MM.1S (cell line): ENCODE measurements at regions not wholly inside any gene's neighbourhood (a gene's known extent, or its start where the extent isn't known, plus 50 kb on each side); places are given as distances from the start of the nearest gene placed in this dataset.
A peak's percentile ranks its signal among the peaks of the same experiment; 100 is the strongest.

Experiments
- CTCF ChIP-seq: fragments of 300-600 bp; sonication (generic); IDR thresholded peaks from 2 replicates; pipeline ENCODE4 v1.5.1; 2016; ENCODE audit warnings: antibody characterized with exemption, low read length, mixed read lengths
- EZH2 ChIP-seq: fragments of 300-600 bp; sonication (generic); optimal IDR thresholded peaks from 2 replicates; pipeline ENCODE3; 2017; ENCODE audit warnings: low read depth, mild to moderate bottlenecking, antibody characterized with exemption, low read length, mixed read lengths
- EZH2phosphoT487 ChIP-seq: fragments of 300-600 bp; sonication (generic); IDR thresholded peaks from 2 replicates; pipeline ENCODE4 v1.6.1; 2018; ENCODE audit warnings: antibody characterized with exemption, low read length

- TF ChIP-seq CTCF = peak; percentile 99
- no peak for TF ChIP-seq EZH2phosphoT487
- no peak for TF ChIP-seq EZH2
Measured at GRCh38 chr1:21368515-21369289, 71.2 kb upstream of the NBPF3 start.
